SK-N-MC (cell line): ENCODE measurements at regions not wholly inside any gene's neighbourhood (a gene's known extent, or its start where the extent isn't known, plus 50 kb on each side); places are given as distances from the start of the nearest gene placed in this dataset.
"Not testable (repeated sequence)": the region's sequence is repeated elsewhere in the genome, so short reads cannot be mapped to it uniquely, and the experiment has no call there.

Source experiments
- DNase-seq: peaks from one replicate; pipeline ENCODE4 v3.0.0-alpha.2; 2011; ENCODE audit warnings: low read depth, low spot score
- H3K27ac ChIP-seq: fragments of 200-600 bp; sonication (generic); 2 replicates; pipeline ENCODE4 v1.5.1; 2016; ENCODE audit warnings: mixed run types
- H3K36me3 ChIP-seq: fragments of 200-600 bp; sonication (generic); 2 replicates; pipeline ENCODE4 v1.6.1; 2017; ENCODE audit warnings: antibody characterized with exemption, low read length, mixed read lengths; ENCODE audit not compliant: insufficient read depth
- H3K4me3 ChIP-seq: fragments of 200-600 bp; sonication (generic); 2 replicates; pipeline ENCODE4 v1.5.1; 2016
- H3K9ac ChIP-seq: fragments of 200-600 bp; sonication (generic); 2 replicates; pipeline ENCODE4 v1.8.0; 2017; ENCODE audit warnings: mixed run types, mixed read lengths; ENCODE audit not compliant: insufficient read length
- H3K9me3 ChIP-seq: fragments of 200-600 bp; sonication (generic); 2 replicates; pipeline ENCODE4 v1.6.1; 2017; ENCODE audit warnings: low read depth, mild to moderate bottlenecking, antibody characterized with exemption, low read length, moderate library complexity, mixed read lengths
- EZH2 ChIP-seq: fragments of 200-600 bp; sonication (generic); IDR thresholded peaks from one replicate; pipeline ENCODE4 v1.6.1; 2017; ENCODE audit warnings: antibody characterized with exemption
- FOXP2 ChIP-seq: optimal IDR thresholded peaks from 2 replicates; pipeline ENCODE3; 2011; ENCODE audit warnings: mild to moderate bottlenecking, moderate library complexity; ENCODE audit not compliant: insufficient read depth; ENCODE audit errors: extremely low read length, control extremely low read depth
- POLR2AphosphoS5 ChIP-seq: IDR thresholded peaks from 2 replicates; pipeline ENCODE4 v1.6.1; 2012; ENCODE audit warnings: mild to moderate bottlenecking, low read depth, low read length, borderline replicate concordance

GRCh38 chr3:193011958-193012357, 94.3 kb upstream of the MB21D2 start:
- Histone ChIP-seq H3K9me3 (no peaks in the 10 kb centered on the region), H3K4me3 (no peak overlapping the region), H3K9ac (no peak overlapping the region), H3K36me3 (no peaks in the 10 kb centered on the region), H3K27ac (no peak overlapping the region)
- DNase-seq, result no peak
- TF ChIP-seq POLR2AphosphoS5, result no peak
- no peak for TF ChIP-seq EZH2
- no peak for TF ChIP-seq FOXP2

- Histone ChIP-seq H3K4me3 (no peak overlapping the region), H3K9me3 (no peaks in the 10 kb centered on the region), H3K36me3 (no peaks in the 10 kb centered on the region), H3K9ac (no peak overlapping the region), H3K27ac (no peak overlapping the region)
- no peak for DNase-seq
- TF ChIP-seq POLR2AphosphoS5, result no peak
Measured at GRCh38 chr3:193014902-193015301, 97.2 kb upstream of the MB21D2 start.

GRCh38 chr3:193016437-193016901, 98.8 kb upstream of the MB21D2 start:
- H3K36me3 ChIP-seq, result no peaks in the 10 kb centered on the region
- H3K4me3 ChIP-seq, result no peak overlapping the region
- no peak overlapping the region for H3K27ac ChIP-seq
- H3K9ac ChIP-seq, result no peak overlapping the region
- DNase-seq, result no peak
- no peaks in the 10 kb centered on the region for H3K9me3 ChIP-seq
- no peak for TF ChIP-seq FOXP2
- TF ChIP-seq POLR2AphosphoS5, result no peak
- no peak for TF ChIP-seq EZH2

GRCh38 chr3:193021506-193022010, 103.9 kb upstream of the MB21D2 start:
- no peak for TF ChIP-seq FOXP2
- TF ChIP-seq EZH2, result no peak
- no peak for TF ChIP-seq POLR2AphosphoS5
- DNase-seq, result no peak
- Histone ChIP-seq H3K36me3 (no peaks in the 10 kb centered on the region), H3K27ac (no peak overlapping the region), H3K9ac (no peak overlapping the region), H3K4me3 (no peak overlapping the region), H3K9me3 (no peaks in the 10 kb centered on the region)

GRCh38 chr3:193023218-193023617, 105.6 kb upstream of the MB21D2 start:
- no peaks in the 10 kb centered on the region for H3K9me3 ChIP-seq
- no peak overlapping the region for H3K4me3 ChIP-seq
- H3K36me3 ChIP-seq, result no peaks in the 10 kb centered on the region
- no peak overlapping the region for H3K9ac ChIP-seq
- no peak for TF ChIP-seq POLR2AphosphoS5
- TF ChIP-seq EZH2, result no peak
- no peak for TF ChIP-seq FOXP2
- no peak for DNase-seq
- no peak overlapping the region for H3K27ac ChIP-seq

GRCh38 chr3:193028258-193028657, 110.6 kb upstream of the MB21D2 start:
- Histone ChIP-seq H3K36me3 (no peaks in the 10 kb centered on the region), H3K9ac (no peak overlapping the region), H3K9me3 (no peaks in the 10 kb centered on the region), H3K27ac (no peak overlapping the region), H3K4me3 (no peak overlapping the region)
- DNase-seq, result no peak
- TF ChIP-seq POLR2AphosphoS5 (no peak), FOXP2 (no peak), EZH2 (no peak)

GRCh38 chr3:193029800-193030199, 112.1 kb upstream of the MB21D2 start:
- no peaks in the 10 kb centered on the region for H3K36me3 ChIP-seq
- H3K27ac ChIP-seq, result no peak overlapping the region
- no peak for DNase-seq
- H3K9me3 ChIP-seq, result no peaks in the 10 kb centered on the region
- no peak overlapping the region for H3K4me3 ChIP-seq
- H3K9ac ChIP-seq, result no peak overlapping the region
- TF ChIP-seq POLR2AphosphoS5 (no peak), FOXP2 (no peak), EZH2 (no peak)

GRCh38 chr3:193030276-193030675, 112.6 kb upstream of the MB21D2 start:
- no peak overlapping the region for H3K27ac ChIP-seq
- DNase-seq, result no peak
- TF ChIP-seq EZH2 (no peak), POLR2AphosphoS5 (no peak), FOXP2 (no peak)
- H3K9me3 ChIP-seq, result no peaks in the 10 kb centered on the region
- H3K4me3 ChIP-seq, result no peak overlapping the region
- no peak overlapping the region for H3K9ac ChIP-seq
- H3K36me3 ChIP-seq, result no peaks in the 10 kb centered on the region

- Histone ChIP-seq H3K27ac (no peak overlapping the region), H3K9me3 (no peaks in the 10 kb centered on the region), H3K4me3 (no peak overlapping the region), H3K9ac (no peak overlapping the region), H3K36me3 (no peaks in the 10 kb centered on the region)
- TF ChIP-seq EZH2, result no peak
- TF ChIP-seq POLR2AphosphoS5, result no peak
- TF ChIP-seq FOXP2, result no peak
- no peak for DNase-seq
Measured at GRCh38 chr3:193031911-193032310, 114.3 kb upstream of the MB21D2 start.

GRCh38 chr3:193033226-193033780, 115.6 kb upstream of the MB21D2 start:
- Histone ChIP-seq H3K27ac (no peak overlapping the region), H3K36me3 (no peaks in the 10 kb centered on the region), H3K9ac (no peak overlapping the region), H3K4me3 (no peak overlapping the region), H3K9me3 (no peaks in the 10 kb centered on the region)
- no peak for DNase-seq
- no peak for TF ChIP-seq EZH2
- TF ChIP-seq POLR2AphosphoS5, result no peak
- no peak for TF ChIP-seq FOXP2

- DNase-seq, H3K36me3 ChIP-seq, H3K4me3 ChIP-seq: not testable (repeated sequence)
Measured at GRCh38 chr3:193037828-193038227, 120.2 kb upstream of the MB21D2 start.

More at GRCh38 chr3:193037828-193038227, 120.2 kb upstream of the MB21D2 start:
- not testable (repeated sequence) for H3K9ac ChIP-seq, H3K9me3 ChIP-seq, H3K27ac ChIP-seq
